ENCODE measurements at regions not wholly inside any gene's neighbourhood (a gene's known extent, or its start where the extent isn't known, plus 50 kb on each side); places are given as distances from the start of the nearest gene placed in this dataset.

GRCh38 chr1:43059640-43060574 is 101.2 kb upstream of the SLC2A1 start:
- TF ChIP-seq POLR2A (IDR thresholded peaks at IDR 0.05; ENCODE audit: low read depth, low read length) (no peak), POU2F2 (IDR thresholded peaks at IDR 0.05; ENCODE audit: low read depth, low read length) (no peak)
